MG63 (cell line): ENCODE measurements at regions not wholly inside any gene's neighbourhood (a gene's known extent, or its start where the extent isn't known, plus 50 kb on each side); places are given as distances from the start of the nearest gene placed in this dataset.
"Not testable (repeated sequence)": the region's sequence is repeated elsewhere in the genome, so short reads cannot be mapped to it uniquely, and the experiment has no call there.

ENCODE experiments used
- DNase-seq: peaks from one replicate; pipeline ENCODE4 v3.0.0-alpha.2; 2020
- H3K27me3 ChIP-seq: fragments of 250-450 bp; sonication (Bioruptor Pico); 2 replicates; pipeline ENCODE4 v1.5.1; 2020; ENCODE audit warnings: mild to moderate bottlenecking, moderate library complexity
- H3K36me3 ChIP-seq: fragments of 250-450 bp; sonication (Bioruptor Pico); 2 replicates; pipeline ENCODE4 v1.5.1; 2020; ENCODE audit warnings: mild to moderate bottlenecking, moderate library complexity
- H3K4me3 ChIP-seq: fragments of 250-450 bp; sonication (Bioruptor Pico); 2 replicates; pipeline ENCODE4 v1.5.1; 2020; ENCODE audit warnings: mild to moderate bottlenecking, moderate library complexity
- H3K9me3 ChIP-seq: fragments of 250-450 bp; sonication (Bioruptor Pico); 2 replicates; pipeline ENCODE4 v1.5.1; 2020; ENCODE audit warnings: mild to moderate bottlenecking, moderate library complexity

DNA sequence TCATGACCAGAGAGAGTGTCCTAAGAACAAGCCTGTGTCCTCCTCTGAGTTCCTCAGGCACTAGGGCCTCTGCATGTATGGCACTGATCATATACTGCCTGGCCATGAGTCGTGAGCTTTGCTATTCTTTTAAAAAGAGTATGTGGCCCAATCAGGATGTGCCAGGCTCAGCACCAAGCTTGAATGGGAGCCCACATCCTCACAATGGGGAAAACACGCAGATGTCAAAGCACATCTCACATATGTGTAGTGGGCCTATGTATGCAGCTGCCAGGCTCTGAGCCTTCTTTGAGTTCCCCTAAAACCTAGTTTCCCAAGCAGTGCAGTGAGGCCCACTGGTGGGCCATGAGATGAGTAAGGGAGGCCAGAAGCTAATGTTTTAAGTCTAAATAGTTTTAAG is 69.9 kb upstream of the SLC1A4 start:
- no peaks in the 10 kb centered on the region for H3K27me3 ChIP-seq
- H3K36me3 ChIP-seq = no peaks in the 10 kb centered on the region
- no peak overlapping the region for H3K4me3 ChIP-seq
- H3K9me3 ChIP-seq = no peaks in the 10 kb centered on the region
- no peak for DNase-seq

DNA sequence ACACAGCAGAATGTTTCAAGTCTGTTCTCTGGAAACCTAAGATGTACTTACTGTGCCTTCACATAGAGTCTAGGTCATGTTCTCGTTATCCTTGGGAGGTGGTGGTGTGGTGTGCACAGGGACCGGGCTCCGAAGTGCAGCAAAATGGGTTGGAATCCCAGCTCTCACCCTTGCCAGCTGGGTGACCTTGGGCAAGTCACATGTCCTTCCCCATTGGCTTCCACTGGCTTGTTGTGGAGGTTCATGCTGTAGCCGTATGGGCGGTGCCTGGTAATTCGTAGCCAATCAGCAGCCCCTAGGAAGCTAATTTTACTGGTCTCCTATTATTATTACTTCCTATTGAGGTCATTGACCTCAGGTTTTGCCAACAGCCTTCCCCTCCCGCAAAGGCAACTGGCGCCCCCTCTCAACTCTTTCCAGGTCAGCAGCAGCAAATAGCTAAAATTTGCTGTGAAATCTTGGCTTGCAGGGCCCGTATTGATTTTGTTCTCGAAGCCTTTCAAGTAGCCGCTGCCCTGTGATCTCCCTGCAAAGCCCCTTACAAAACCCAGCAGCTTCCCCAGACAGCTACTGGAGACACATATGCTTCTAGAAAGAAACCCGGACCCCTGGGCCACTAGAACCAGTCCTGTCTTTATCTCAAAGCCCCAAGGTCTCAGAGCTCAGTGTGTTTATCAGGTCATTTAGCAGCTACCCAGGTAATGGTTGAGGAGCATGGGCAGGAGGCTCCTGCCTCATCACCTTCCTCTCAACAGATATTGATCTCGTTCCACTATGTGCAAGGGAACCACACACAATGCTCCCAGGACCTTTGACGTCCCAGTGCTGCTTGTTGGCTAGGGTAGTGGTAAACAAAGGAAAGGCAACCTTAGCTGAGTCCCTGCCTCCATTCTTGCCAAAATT is 66.5 kb upstream of the SLC1A4 start:
- DNase-seq = no peak
- Histone ChIP-seq H3K4me3 (no peak overlapping the region), H3K36me3 (no peaks in the 10 kb centered on the region), H3K9me3 (no peaks in the 10 kb centered on the region), H3K27me3 (no peaks in the 10 kb centered on the region)

DNA sequence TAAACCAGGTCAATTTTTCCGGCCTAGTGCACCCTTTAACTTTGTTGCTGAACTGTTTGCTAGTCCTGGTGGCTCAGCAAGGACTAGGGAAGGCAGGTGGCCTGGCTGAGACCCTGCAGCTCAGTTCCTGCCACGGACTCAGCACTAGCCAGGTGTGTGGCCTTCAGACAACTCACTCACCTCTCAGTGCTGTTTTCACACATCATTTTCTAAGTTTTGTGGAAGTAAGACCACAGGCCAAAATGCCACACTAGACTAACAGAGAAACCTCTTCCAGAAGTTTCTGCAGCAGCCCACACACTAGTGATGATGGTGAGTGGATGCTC is 65.9 kb upstream of the SLC1A4 start:
- Histone ChIP-seq H3K9me3 (no peaks in the 10 kb centered on the region), H3K27me3 (no peaks in the 10 kb centered on the region), H3K36me3 (no peaks in the 10 kb centered on the region), H3K4me3 (no peak overlapping the region)
- no peak for DNase-seq

DNA sequence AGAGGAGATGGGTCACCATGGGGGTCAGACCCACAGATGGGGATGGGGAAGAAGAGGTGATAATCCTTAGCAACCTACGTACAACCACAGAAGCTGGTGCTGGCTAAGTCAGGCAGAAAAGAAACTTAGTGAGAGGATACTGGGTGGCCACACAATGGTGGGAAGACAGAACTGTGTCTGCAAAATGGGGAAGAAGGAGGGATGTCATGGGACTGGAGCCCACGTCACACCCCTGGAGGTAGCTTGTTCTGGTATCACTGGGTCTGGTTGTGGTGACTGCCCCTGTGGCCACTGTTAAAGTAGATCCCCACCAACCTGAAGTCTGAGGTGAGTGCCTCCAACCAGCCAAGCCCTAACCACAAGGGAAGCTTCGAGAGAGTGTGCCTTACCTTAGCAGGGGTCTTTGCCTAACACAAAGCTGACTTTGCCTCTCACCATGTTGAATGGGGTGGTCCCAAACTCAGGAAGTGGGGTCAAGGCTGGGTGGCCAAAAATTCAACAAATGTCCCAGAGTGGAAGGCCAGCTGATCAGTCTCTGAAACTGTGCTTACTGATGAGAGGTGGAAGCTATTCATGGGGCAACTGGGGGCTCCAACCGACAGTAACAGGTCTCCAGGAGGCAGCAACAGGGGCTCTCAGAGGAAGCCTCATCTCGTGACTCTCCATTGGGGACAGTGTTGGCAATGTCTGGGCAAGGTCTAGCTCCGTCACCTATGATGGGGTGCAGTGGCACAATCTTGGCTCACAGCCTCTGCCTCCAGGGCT is 64.8 kb upstream of the SLC1A4 start:
- no peak for DNase-seq
- Histone ChIP-seq H3K4me3 (no peak overlapping the region), H3K36me3 (no peaks in the 10 kb centered on the region), H3K27me3 (no peaks in the 10 kb centered on the region), H3K9me3 (no peaks in the 10 kb centered on the region)

DNA sequence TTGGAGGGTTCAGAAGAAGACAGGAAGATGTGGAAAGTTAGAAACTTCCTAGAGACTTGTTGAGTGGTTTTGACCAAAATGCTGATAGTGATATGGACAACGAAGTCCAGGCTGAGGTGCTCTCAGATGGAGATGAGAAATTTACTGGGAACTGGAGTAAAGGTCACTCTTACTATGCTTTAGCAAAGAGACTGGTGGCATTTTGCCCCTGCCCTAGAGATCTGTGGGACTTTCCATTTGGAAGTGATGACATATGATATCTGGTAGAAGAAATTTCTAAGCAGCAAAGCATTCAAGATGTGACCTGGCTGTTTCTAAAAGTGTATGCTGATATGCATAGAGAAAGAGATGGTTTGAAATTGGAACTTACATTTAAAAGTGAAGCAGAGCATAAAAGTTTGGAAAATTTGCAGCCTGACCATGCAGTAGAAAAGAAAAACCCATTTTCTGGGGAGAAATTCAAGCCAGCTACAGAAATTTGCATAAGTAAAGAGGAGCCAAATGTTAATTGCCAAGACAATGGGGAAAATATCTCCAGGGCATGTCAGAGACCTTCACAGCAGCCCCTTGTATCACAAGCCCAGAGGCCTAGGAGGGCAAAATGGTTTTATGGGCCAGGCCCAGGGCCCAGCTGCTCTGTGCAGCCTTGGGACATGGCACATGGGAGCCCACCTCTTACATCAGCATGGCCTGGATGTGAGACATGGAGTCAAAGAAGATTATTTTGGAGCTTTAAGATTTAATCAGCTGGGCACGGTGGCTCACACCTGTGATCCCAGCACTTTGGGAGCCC is 63.1 kb upstream of the SLC1A4 start:
- not testable (repeated sequence) for H3K27me3 ChIP-seq, H3K4me3 ChIP-seq, DNase-seq, H3K36me3 ChIP-seq, H3K9me3 ChIP-seq

DNA sequence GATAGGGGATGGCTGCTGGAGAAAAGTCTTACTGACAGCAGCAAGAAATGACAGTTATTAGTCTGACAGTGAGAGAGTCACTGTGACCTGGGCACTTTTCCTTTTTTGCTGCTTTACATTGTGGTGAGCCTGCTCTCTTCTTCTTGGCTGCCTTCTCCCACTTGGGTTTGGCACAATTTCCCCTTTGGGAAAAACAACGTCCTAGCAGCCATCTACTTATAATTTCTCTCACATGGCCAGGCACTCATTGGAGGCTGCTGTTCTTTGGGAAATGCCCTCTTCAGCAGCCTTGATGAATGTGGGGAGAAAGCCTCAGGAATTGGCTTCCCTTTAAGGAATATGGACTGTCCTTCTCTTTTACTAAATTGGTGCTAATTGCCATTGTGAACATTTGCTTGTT is 60.4 kb upstream of the SLC1A4 start:
- no peaks in the 10 kb centered on the region for H3K27me3 ChIP-seq

DNA sequence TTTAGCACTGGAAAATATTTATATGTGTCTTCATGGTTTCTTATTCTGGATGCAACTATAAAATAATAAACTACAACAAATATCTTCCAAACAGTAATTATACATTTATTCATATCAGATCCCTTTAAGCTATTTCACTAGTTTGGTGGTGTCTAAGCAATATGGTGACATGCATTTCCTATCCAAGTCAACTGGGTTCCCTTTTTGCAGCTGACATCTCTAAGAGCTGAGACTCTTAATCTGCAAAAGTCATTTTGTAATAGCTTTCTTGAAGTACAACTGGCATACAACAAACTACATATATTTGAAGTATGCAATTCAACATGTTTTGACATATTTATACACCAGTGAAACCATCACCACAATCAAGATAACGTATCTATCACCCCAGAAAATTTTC is 59.9 kb upstream of the SLC1A4 start:
- no peaks in the 10 kb centered on the region for H3K36me3 ChIP-seq
- no peak for DNase-seq
- no peaks in the 10 kb centered on the region for H3K27me3 ChIP-seq
- H3K9me3 ChIP-seq = no peaks in the 10 kb centered on the region
- no peak overlapping the region for H3K4me3 ChIP-seq

More for the DNA sequence above, 60.4 kb upstream of the SLC1A4 start:
- no peak for DNase-seq
- Histone ChIP-seq H3K9me3 (no peaks in the 10 kb centered on the region), H3K36me3 (no peaks in the 10 kb centered on the region), H3K4me3 (no peak overlapping the region)

DNA sequence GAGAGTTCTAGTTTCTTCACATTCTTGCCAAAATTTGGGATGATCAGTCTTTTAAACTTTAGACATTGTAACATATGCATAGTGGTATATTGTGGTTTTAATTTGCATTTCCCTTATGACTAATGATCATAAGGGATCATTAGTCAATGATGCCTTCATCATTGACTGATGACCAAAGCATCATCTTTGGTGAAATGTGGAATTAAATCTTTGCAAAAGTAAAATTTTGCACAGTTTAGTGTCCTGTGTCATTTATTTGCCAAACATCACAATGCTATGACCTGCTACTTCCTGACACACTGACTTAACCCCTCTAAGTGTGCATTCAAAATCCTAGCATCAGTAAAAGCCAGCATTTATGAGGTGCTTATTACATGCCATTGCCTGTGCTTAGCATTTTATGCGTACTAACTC is 58.9 kb upstream of the SLC1A4 start:
- H3K9me3 ChIP-seq = no peaks in the 10 kb centered on the region
- no peaks in the 10 kb centered on the region for H3K36me3 ChIP-seq
- no peaks in the 10 kb centered on the region for H3K27me3 ChIP-seq
- no peak overlapping the region for H3K4me3 ChIP-seq
- DNase-seq = no peak

DNA sequence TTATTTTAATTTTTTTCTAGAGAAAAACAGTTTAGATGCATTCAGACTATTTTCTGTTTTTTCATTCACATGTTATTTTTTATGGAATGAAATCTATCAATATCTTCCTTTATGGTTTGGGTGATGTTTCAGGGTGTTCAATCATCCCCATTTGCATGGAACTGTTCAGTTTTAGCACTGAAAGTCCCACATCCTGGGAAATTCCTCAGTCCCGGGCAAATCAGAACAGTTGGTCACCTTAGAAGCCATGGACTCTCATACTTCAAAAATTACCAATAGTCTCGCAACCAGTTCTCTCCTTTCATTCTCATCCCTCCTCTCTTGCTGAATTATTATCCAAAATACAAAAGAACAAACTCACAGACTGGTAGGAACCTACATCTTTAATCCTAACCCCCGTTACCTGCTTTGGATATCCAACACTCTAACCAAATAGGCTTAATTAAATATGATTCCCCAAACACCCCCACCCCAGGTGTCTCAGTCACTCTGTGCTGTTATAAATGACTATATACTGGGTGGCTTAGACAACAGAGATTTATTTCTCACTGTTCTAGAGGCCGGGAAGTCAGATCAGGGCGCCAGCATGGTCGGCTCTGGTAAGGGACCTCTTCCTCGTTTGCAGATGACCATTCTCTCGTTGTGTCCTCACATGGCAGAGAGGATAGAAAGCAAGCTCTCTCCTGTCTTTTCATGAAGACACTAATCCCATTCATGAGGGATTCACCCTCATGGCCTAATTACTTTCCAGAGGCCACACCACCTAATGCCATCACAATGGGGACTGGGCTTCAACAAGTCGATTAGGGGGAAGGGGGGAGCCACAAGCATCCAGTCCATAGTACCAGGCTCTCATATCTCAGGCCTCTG is 57.7 kb upstream of the SLC1A4 start:
- H3K27me3 ChIP-seq = no peaks in the 10 kb centered on the region
- no peaks in the 10 kb centered on the region for H3K9me3 ChIP-seq
- H3K4me3 ChIP-seq = no peak overlapping the region
- DNase-seq = no peak
- H3K36me3 ChIP-seq = no peaks in the 10 kb centered on the region

DNA sequence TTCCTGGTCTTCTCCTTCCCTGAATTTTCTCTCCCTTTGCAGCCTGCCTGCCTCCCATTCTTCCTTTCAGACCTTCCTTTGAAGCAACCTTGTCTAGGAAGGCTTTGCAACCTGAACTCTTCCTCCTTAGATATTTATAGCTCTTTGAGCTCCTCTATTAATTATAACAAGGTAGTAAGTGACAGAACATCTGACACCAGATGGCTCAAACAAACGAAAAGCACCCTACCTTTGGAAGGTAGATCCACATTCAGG is 57.2 kb upstream of the SLC1A4 start:
- no peak overlapping the region for H3K4me3 ChIP-seq
- no peaks in the 10 kb centered on the region for H3K9me3 ChIP-seq
- DNase-seq = no peak
- H3K36me3 ChIP-seq = no peaks in the 10 kb centered on the region
- no peaks in the 10 kb centered on the region for H3K27me3 ChIP-seq

DNA sequence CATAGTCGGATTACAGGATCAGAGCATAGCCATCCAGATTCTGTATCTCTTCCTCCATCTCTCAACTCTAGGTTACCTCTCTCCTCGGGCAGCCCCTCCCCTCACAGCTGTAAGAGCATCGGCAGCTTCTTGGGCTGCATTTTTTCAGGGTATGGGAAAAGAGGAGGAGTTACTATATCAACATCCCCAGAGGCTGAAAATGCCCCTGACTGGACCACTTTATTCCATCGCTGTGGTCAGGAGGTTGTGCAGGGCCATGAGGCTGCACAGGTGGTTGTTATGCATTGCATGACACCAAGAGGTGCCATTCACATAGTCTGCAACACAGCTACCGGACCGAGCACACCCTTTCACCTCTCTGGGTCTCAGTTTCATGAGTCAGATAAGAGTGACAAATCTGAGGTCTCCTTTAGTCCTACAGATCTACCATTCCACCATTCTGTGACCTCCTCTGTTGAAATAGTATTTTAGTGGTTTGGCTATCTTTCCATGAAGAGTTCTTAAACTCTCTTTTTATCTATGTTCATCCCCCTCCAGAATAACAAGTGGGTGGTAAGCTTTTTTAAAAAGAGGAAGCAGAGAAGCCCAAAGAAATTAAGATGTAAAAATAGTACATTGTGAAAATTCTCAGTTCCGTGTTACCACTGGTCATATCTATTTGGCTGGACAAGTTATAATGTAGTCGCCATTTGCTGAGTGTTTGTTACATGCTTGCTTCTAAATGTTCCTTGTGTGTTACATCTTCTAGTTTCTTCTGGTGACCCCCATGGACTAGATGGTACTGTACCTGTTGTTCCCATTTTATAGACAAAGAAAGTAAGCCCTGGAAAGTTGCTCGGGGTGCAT is 56.6 kb upstream of the SLC1A4 start:
- Histone ChIP-seq H3K27me3 (no peaks in the 10 kb centered on the region), H3K9me3 (no peaks in the 10 kb centered on the region), H3K4me3 (no peak overlapping the region), H3K36me3 (no peaks in the 10 kb centered on the region)
- no peak for DNase-seq

DNA sequence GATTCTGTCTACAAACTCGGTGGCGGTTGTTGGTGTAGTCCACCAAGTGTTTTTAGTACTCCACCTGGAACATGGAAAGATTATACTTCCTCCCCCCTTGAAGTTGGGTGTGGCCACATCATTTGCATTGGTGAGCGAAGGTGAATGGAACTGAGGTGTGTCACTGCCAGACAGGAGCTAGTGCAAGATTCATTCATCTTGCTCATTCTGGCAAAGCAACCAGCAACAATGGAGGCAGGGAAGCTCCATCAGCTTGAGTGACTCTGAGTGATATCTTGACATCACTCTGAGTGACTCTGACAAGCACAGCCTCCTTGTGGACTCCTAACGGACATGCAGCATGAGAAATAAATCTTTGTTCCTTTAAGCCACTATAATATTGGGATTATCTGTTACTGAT is 54.7 kb upstream of the SLC1A4 start:
- Histone ChIP-seq H3K4me3 (no peak overlapping the region), H3K9me3 (no peaks in the 10 kb centered on the region), H3K36me3 (no peaks in the 10 kb centered on the region), H3K27me3 (no peaks in the 10 kb centered on the region)
- DNase-seq = no peak

DNA sequence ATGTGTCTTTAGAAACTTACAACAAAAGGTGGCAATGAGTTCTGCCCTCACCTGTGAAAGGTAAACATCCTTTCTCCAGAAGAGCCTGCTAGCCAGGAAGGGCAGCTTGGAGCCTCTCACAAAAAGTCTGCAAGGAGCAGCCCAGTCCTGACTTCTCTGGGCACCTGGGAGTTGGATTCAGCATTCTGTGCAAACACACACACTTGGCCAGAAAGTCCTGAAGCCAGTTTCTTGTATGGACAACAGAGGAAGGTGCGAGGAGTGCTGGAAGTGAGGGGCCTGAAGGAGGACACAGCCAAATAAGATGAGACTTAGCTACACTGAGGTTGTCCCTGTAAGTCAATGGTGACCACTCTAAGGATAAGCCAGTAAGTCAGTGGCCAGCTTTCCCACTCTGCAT is 52.4 kb upstream of the SLC1A4 start:
- H3K4me3 ChIP-seq = no peak overlapping the region
- no peaks in the 10 kb centered on the region for H3K27me3 ChIP-seq
- H3K9me3 ChIP-seq = no peaks in the 10 kb centered on the region
- no peak for DNase-seq
- no peaks in the 10 kb centered on the region for H3K36me3 ChIP-seq

DNA sequence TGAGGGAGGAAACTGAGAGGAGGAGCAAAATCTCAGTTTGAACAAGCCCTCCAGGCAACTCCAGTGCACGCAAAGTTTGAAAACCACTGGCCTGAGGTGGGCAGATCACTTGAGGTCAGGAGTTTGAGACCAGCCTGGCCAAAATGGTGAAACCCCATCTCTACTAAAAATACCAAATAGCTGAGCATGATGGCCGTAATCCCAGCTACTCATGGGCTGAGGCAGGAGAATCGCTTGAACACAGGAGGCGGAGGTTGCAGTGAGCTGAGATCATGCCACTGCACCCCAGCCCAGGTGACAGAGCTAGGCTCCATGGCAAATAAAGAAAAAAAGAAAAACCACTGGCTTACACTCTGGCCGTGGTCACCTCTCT is 51.9 kb upstream of the SLC1A4 start:
- not testable (repeated sequence) for H3K27me3 ChIP-seq, H3K9me3 ChIP-seq, H3K4me3 ChIP-seq, H3K36me3 ChIP-seq, DNase-seq

DNA sequence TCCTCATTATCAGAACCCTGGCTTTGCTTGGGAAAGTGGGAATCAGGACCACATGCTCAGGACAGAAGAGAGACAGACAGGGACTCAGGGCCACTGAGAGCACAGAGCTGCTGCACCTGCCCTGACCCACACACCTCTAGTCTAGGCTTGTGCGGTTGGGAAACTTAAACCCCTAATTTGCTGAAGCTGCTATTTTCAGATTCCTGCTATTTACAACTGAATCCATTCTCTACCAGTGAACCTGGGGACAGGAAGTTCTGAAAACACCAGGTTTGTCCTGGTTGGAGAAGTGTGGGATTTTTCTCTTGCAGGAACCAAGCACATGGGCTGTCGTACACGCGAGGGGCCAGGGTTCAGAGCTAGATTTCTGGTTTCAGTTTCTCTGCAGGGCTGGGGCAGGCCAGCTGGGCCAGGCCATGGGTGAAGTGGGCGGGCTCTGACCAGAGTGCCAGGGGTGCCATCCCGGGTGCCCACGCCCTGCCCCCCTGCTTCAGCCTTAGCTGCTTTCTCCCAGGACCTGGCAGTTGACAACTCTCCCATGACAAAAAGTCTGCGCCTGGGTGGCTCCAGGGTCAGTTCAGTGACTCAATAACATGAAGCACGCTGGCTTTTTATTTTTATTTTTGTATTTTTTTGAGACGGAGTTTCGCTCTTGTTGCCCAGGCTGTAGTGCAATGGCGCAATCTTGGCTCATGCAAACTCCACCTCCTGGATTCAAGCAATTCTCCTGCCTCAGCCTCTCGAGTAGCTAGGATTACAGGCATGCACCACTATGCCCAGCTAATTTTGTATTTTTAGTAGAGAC is 51.3 kb upstream of the SLC1A4 start:
- no peaks in the 10 kb centered on the region for H3K27me3 ChIP-seq
- H3K4me3 ChIP-seq = no peak overlapping the region
- H3K36me3 ChIP-seq = no peaks in the 10 kb centered on the region
- no peak for DNase-seq
- H3K9me3 ChIP-seq = no peaks in the 10 kb centered on the region
